H1 (cell line): ENCODE measurements at regions not wholly inside any gene's neighbourhood (a gene's known extent, or its start where the extent isn't known, plus 50 kb on each side); places are given as distances from the start of the nearest gene placed in this dataset.

Source experiments
- CTCF ChIA-PET: fragments of 300-600 bp; sonication (Branson Sonifier 250); formaldehyde crosslinking; loops from one replicate; lab custom pipeline; 2021; ENCODE audit not compliant: partially characterized antibody; lab: Charles Lee
- POLR2A ChIA-PET: fragments of 300-600 bp; sonication (Branson Sonifier 250); formaldehyde crosslinking; loops from one replicate; lab custom pipeline; 2021; ENCODE audit warnings: inconsistent platforms; ENCODE audit not compliant: partially characterized antibody; lab: Charles Lee
- DNase-seq, 2 experiments: peaks; one replicate each; pipeline versions ENCODE4 v3.0.0 to v3.0.0-alpha.2; 2010 to 2022; ENCODE audit warnings: low spot score in 2 of 2, low read depth in 1 of 2, mixed read lengths in 1 of 2
- FAIRE-seq: peaks from 2 replicates; lab custom pipeline; 2011; peaks lifted over from hg19 to GRCh38; lab: Jason Lieb, UNC
- H2AFZ ChIP-seq: 2 replicates; pipeline ENCODE4 v1.8.1; 2012; ENCODE audit warnings: low read length, inconsistent platforms
- H2AK5ac ChIP-seq: 2 replicates; pipeline ENCODE4 v1.6.1; 2013; ENCODE audit warnings: low read depth, low read length
- H2BK120ac ChIP-seq: replicated peaks from 2 replicates; pipeline ENCODE3; 2013; ENCODE audit warnings: low read depth, low read length, inconsistent platforms
- H2BK12ac ChIP-seq: 2 replicates; pipeline ENCODE4 v1.6.1; 2013; ENCODE audit warnings: low read depth, low read length
- H2BK15ac ChIP-seq: 2 replicates; pipeline ENCODE4 v1.6.1; 2013; ENCODE audit warnings: low read length
- H2BK20ac ChIP-seq: 2 replicates; pipeline ENCODE4 v1.6.1; 2013; ENCODE audit warnings: low read length
- H2BK5ac ChIP-seq: 2 replicates; pipeline ENCODE4 v1.6.1; 2013; ENCODE audit warnings: low read depth, low read length
- H3K14ac ChIP-seq: 2 replicates; pipeline ENCODE4 v1.6.1; 2013; ENCODE audit warnings: inconsistent platforms; ENCODE audit not compliant: insufficient read length
- H3K18ac ChIP-seq: 2 replicates; pipeline ENCODE4 v1.6.1; 2013; ENCODE audit warnings: low read length; ENCODE audit errors: extremely low read depth
- H3K23ac ChIP-seq: 2 replicates; pipeline ENCODE4 v1.6.1; 2013; ENCODE audit warnings: inconsistent platforms; ENCODE audit not compliant: insufficient read length
- H3K23me2 ChIP-seq: 2 replicates; pipeline ENCODE4 v1.6.1; 2013; ENCODE audit warnings: low read depth, low read length
- H3K27ac ChIP-seq: 2 replicates; pipeline ENCODE4 v1.6.1; 2011; ENCODE audit warnings: low read depth, low read length, inconsistent platforms
- H3K27me3 ChIP-seq, 4 experiments: replicated peaks in 1 of 4; 1 replicate in 1 of 4; 2 replicates in 3 of 4; pipeline versions ENCODE4 v1.6.1 to v1.8.1; 2011 to 2013; ENCODE audit warnings: low read length in 3 of 4, mild to moderate bottlenecking in 3 of 4, inconsistent platforms in 2 of 4, mixed read lengths in 2 of 4, moderate library complexity in 1 of 4; ENCODE audit not compliant: control insufficient read depth in 3 of 4, insufficient read depth in 3 of 4; ENCODE audit errors: extremely low read depth in 1 of 4
- H3K36me3 ChIP-seq, 4 experiments: 2 replicates each; pipeline versions ENCODE4 v1.6.1 to v1.8.1; 2011 to 2013; ENCODE audit warnings: mild to moderate bottlenecking in 4 of 4, low read length in 3 of 4, moderate library complexity in 2 of 4, control low read depth in 1 of 4, inconsistent platforms in 1 of 4; ENCODE audit not compliant: insufficient read depth in 4 of 4, control insufficient read depth in 2 of 4
- H3K4ac ChIP-seq: replicated peaks from 2 replicates; pipeline ENCODE3; 2013; ENCODE audit warnings: low read length, low read depth, mixed read lengths, inconsistent platforms; ENCODE audit not compliant: insufficient read length
- H3K4me1 ChIP-seq, 4 experiments: replicated peaks in 1 of 4; 1 replicate in 1 of 4; 2 replicates in 3 of 4; pipeline versions ENCODE4 v1.6.1 to v1.8.1; 2011 to 2013; ENCODE audit warnings: low read length in 3 of 4, inconsistent platforms in 2 of 4, mixed read lengths in 1 of 4; ENCODE audit not compliant: insufficient read depth in 4 of 4, control insufficient read depth in 3 of 4
- H3K4me2 ChIP-seq, 2 experiments: 2 replicates each; pipeline versions ENCODE4 v1.6.1 to v1.8.1; 2011 to 2013; ENCODE audit warnings: low read depth in 2 of 2, low read length in 2 of 2, control low read depth in 1 of 2, inconsistent platforms in 1 of 2, mild to moderate bottlenecking in 1 of 2; ENCODE audit not compliant: insufficient read depth in 1 of 2
- H3K4me3 ChIP-seq, 4 experiments: fragments of 200-600, 300-600 bp in 1 of 4; sonication (generic), shearing (Covaris generic), sonication (Bioruptor Twin) in 1 of 4; 2 replicates each; pipeline versions ENCODE4 v1.5.1 to v1.8.1; 2011 to 2016; ENCODE audit warnings: low read length in 4 of 4, low read depth in 3 of 4, control low read depth in 2 of 4, inconsistent platforms in 2 of 4, mild to moderate bottlenecking in 2 of 4, mixed read lengths in 1 of 4, moderate library complexity in 1 of 4; ENCODE audit not compliant: insufficient read depth in 2 of 4; ENCODE audit errors: extremely low read depth in 1 of 4
- H3K56ac ChIP-seq: replicated peaks from 2 replicates; pipeline ENCODE3; 2013; ENCODE audit warnings: low read depth, mild to moderate bottlenecking, mixed read lengths, low read length, inconsistent platforms; ENCODE audit not compliant: insufficient read length
- H3K79me1 ChIP-seq: 2 replicates; pipeline ENCODE4 v1.6.1; 2013; ENCODE audit warnings: low read depth, low read length, control low read depth
- H3K79me2 ChIP-seq, 2 experiments: 2 replicates each; pipeline versions ENCODE4 v1.6.1 to v1.8.1; 2012 to 2013; ENCODE audit warnings: low read length in 2 of 2, mild to moderate bottlenecking in 2 of 2, inconsistent platforms in 1 of 2; ENCODE audit not compliant: insufficient read depth in 2 of 2, control insufficient read depth in 1 of 2
- H3K9ac ChIP-seq, 4 experiments: replicated peaks in 1 of 4; 1 replicate in 1 of 4; 2 replicates in 3 of 4; pipeline versions ENCODE4 v1.6.1 to v1.8.1; 2011 to 2013; ENCODE audit warnings: low read depth in 3 of 4, low read length in 3 of 4, control low read depth in 2 of 4, mild to moderate bottlenecking in 2 of 4, moderate library complexity in 2 of 4, inconsistent platforms in 1 of 4; ENCODE audit errors: extremely low read depth in 1 of 4
- H3K9me3 ChIP-seq, 2 experiments: 2 replicates each; pipeline versions ENCODE4 v1.6.1 to v1.8.1; 2012 to 2013; ENCODE audit warnings: mild to moderate bottlenecking in 2 of 2, moderate library complexity in 2 of 2, control low read depth in 1 of 2, inconsistent platforms in 1 of 2, low read depth in 1 of 2, low read length in 1 of 2, mixed read lengths in 1 of 2; ENCODE audit not compliant: insufficient read depth in 2 of 2
- H4K20me1 ChIP-seq, 2 experiments: replicated peaks in 1 of 2; 2 replicates each; pipeline versions ENCODE3 to v1.8.1; 2011 to 2013; ENCODE audit warnings: inconsistent platforms in 2 of 2, low read length in 2 of 2, mild to moderate bottlenecking in 1 of 2; ENCODE audit not compliant: insufficient read depth in 2 of 2, control insufficient read depth in 1 of 2
- H4K5ac ChIP-seq: 2 replicates; pipeline ENCODE4 v1.6.1; 2013; ENCODE audit warnings: low read length, low read depth, mixed read lengths, inconsistent platforms; ENCODE audit not compliant: insufficient read length
- H4K8ac ChIP-seq: 2 replicates; pipeline ENCODE4 v1.8.0; 2013; ENCODE audit warnings: mild to moderate bottlenecking, moderate library complexity, low read length, inconsistent platforms; ENCODE audit not compliant: insufficient read depth; ENCODE audit errors: extremely low read depth
- H4K91ac ChIP-seq: replicated peaks from 2 replicates; pipeline ENCODE3; 2013; ENCODE audit warnings: low read length, mixed read lengths, inconsistent platforms; ENCODE audit not compliant: insufficient read length
- ASH2L ChIP-seq: fragments of 200-600, 300-600 bp; sonication (generic); IDR thresholded peaks from one replicate; pipeline ENCODE4 v1.7.1; 2017; ENCODE audit warnings: low read length
- BACH1 ChIP-seq: IDR thresholded peaks from 2 replicates; pipeline ENCODE4 v1.6.1; 2012; ENCODE audit warnings: low read length, improper control_type of control experiment
- BCL11A ChIP-seq, 2 experiments: IDR thresholded peaks; one replicate each; pipeline ENCODE4 v1.6.1; 2011; ENCODE audit warnings: low read depth in 2 of 2, low read length in 2 of 2, mild to moderate bottlenecking in 2 of 2
- CBX5 ChIP-seq: fragments of 300-800, 300-1000 bp; sonication (generic); IDR thresholded peaks from 2 replicates; pipeline ENCODE4 v1.7.1; 2016; ENCODE audit warnings: antibody characterized with exemption, low read length, low read depth
- CBX8 ChIP-seq: fragments of 300-800, 300-1000 bp; sonication (generic); IDR thresholded peaks from 2 replicates; pipeline ENCODE4 v1.7.1; 2016; ENCODE audit warnings: low read depth, low read length, borderline replicate concordance
- CEBPB ChIP-seq: IDR thresholded peaks from 2 replicates; pipeline ENCODE4 v1.6.1; 2012; ENCODE audit warnings: low read depth, low read length
- GABPA ChIP-seq: IDR thresholded peaks from 2 replicates; pipeline ENCODE4 v1.6.1; 2011; ENCODE audit warnings: mild to moderate bottlenecking, low read length, moderate library complexity, borderline replicate concordance; ENCODE audit not compliant: insufficient read depth
- JUN ChIP-seq: IDR thresholded peaks from 2 replicates; pipeline ENCODE4 v1.6.1; 2011; ENCODE audit warnings: low read depth, mild to moderate bottlenecking, improper control_type of control experiment, low read length
- KDM1A ChIP-seq: fragments of 200-600, 300-600 bp; sonication (generic); IDR thresholded peaks from 2 replicates; pipeline ENCODE4 v1.7.1; 2016; ENCODE audit warnings: mild to moderate bottlenecking, low read length, borderline replicate concordance
- KDM4A ChIP-seq: IDR thresholded peaks from one replicate; pipeline ENCODE4 v1.7.1; 2012; ENCODE audit warnings: low read depth, mild to moderate bottlenecking, moderate library complexity, low read length, inconsistent platforms; ENCODE audit not compliant: severe bottlenecking
- KDM5A ChIP-seq: fragments of 200-600 bp; IDR thresholded peaks from 2 replicates; pipeline ENCODE4 v1.7.1; 2012; ENCODE audit warnings: mild to moderate bottlenecking, low read length, inconsistent platforms, mixed read lengths
- NRF1 ChIP-seq: IDR thresholded peaks from 2 replicates; pipeline ENCODE4 v1.6.1; 2011; ENCODE audit warnings: mild to moderate bottlenecking, low read depth, low read length, improper control_type of control experiment
- POLR2AphosphoS5 ChIP-seq: IDR thresholded peaks from 2 replicates; pipeline ENCODE4 v1.6.1; 2011; ENCODE audit warnings: low read depth, low read length
- RXRA ChIP-seq: IDR thresholded peaks from 2 replicates; pipeline ENCODE4 v1.6.1; 2011; ENCODE audit warnings: low read depth, mild to moderate bottlenecking, low read length, moderate library complexity; ENCODE audit not compliant: insufficient read depth
- SIRT6 ChIP-seq: IDR thresholded peaks from one replicate; pipeline ENCODE4 v1.7.1; 2012; ENCODE audit warnings: low read length, inconsistent platforms
- TAF1 ChIP-seq: IDR thresholded peaks from 2 replicates; pipeline ENCODE4 v1.6.1; 2011; ENCODE audit warnings: mild to moderate bottlenecking, low read depth, low read length
- WGBS, 2 experiments: shearing (Covaris generic) in 1 of 2; methylation state at CpG; one replicate each; pipeline versions ENCODE4 v1.1.6 to v1.1.7; 2013 to 2015; ENCODE audit warnings: low lambda C conversion rate in 2 of 2, mixed read lengths in 2 of 2, inconsistent platforms in 1 of 2, low coverage in 1 of 2, missing lambda C conversion rate in 1 of 2; ENCODE audit not compliant: insufficient replicate concordance in 2 of 2, insufficient coverage in 1 of 2, insufficient read length in 1 of 2; ENCODE audit errors: extremely low coverage in 1 of 2, missing lambda C conversion rate in 1 of 2; 5-methylcytosine and 5-hydroxymethylcytosine counted together

DNA sequence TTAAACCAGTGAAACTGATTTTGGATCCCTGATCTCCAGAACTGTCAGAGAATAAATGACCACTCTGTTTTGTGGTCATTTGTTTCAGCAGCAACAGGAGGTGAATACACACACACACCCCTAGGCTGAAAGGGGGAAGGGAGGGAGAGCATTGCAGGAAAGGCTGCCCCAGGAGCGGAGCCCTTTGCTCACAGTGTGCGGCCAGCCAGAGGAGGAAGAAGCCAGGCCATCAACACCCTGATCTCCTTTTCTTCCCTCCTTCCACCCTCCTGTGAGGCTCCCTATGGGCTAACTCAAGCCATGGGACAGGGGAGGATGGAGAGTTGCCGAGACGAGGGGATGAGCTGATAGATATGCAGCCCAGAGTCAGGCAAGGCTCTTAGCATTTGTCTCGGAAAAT lies 211.9 kb downstream of the TBX5 start:
- Histone ChIP-seq H2BK12ac (no peak overlapping the region), H4K20me1 (no peaks in the 10 kb centered on the region), H2BK20ac (no peak overlapping the region), H3K56ac (no peak overlapping the region), H2BK120ac (no peak overlapping the region), H3K9me3 (no peaks in the 10 kb centered on the region; a peak in 1 of 4 replicates), H3K79me1 (no peaks in the 10 kb centered on the region), H2AFZ (no peak overlapping the region), H3K79me2 (no peaks in the 10 kb centered on the region), H3K27ac (no peak overlapping the region), H2AK5ac (no peak overlapping the region), H3K9ac (no peak overlapping the region), H4K5ac (no peak overlapping the region), H3K4me1 (no peaks in the 10 kb centered on the region), H4K8ac (no peak overlapping the region), H3K14ac (no peak overlapping the region), H3K36me3 (no peaks in the 10 kb centered on the region), H4K91ac (no peak overlapping the region), H2BK15ac (no peak overlapping the region), H3K23ac (no peak overlapping the region), H2BK5ac (no peak overlapping the region), H3K23me2 (no peaks in the 10 kb centered on the region), H3K4ac (no peak overlapping the region), H3K4me3 (no peak overlapping the region), H3K27me3 (peaks cover 0 to 3% (median under 1%) of the 10 kb centered on the region in 4 experiments; a peak in 2 of 7 replicates), H3K18ac (no peak overlapping the region), H3K4me2 (0 out of 4 replicates have a peak overlapping the region, but pooled peaks of 1 of the 2 experiments have one; percentile 14)
- FAIRE-seq (no peak), DNase-seq (no peak)
- WGBS, 2 experiments: 86% methylated on average over 5 of the region's 5 CpGs; no CpG with 5 or more reads in 1 of the 2 experiments
- CTCF ChIA-PET: interaction anchor here (1.0 kb wide), 1 partner anchor 9 kb away, joined by 4 read pairs; no protein-coding TSS in a partner anchor
- POLR2A ChIA-PET: no interaction called here
- no peak for TF ChIP-seq TAF1
- no peak for TF ChIP-seq GABPA
- TF ChIP-seq BCL11A (IDR thresholded peaks at IDR 0.05; ENCODE audit: low read depth in 2 of 2, low read length in 2 of 2): no peak
- no peak for TF ChIP-seq KDM1A
- TF ChIP-seq ASH2L: no peak
- no peak for TF ChIP-seq CBX5
- TF ChIP-seq NRF1: no peak
- no peak for TF ChIP-seq CBX8
- no peak for TF ChIP-seq KDM4A
- no peak for TF ChIP-seq CEBPB
- no peak for TF ChIP-seq JUN
- no peak for TF ChIP-seq BACH1
- no peak for TF ChIP-seq POLR2AphosphoS5
- TF ChIP-seq KDM5A: no peak
- TF ChIP-seq RXRA: no peak
- TF ChIP-seq SIRT6: no peak
